Brain microvascular endothelial cell (primary cell): ENCODE measurements at regions not wholly inside any gene's neighbourhood (a gene's known extent, or its start where the extent isn't known, plus 50 kb on each side); places are given as distances from the start of the nearest gene placed in this dataset.

Experiments
- DNase-seq: peaks from one replicate; pipeline ENCODE4 v3.0.0-alpha.2; 2020
- H3K27ac ChIP-seq: fragments of 250-450 bp; sonication (Bioruptor Pico); 2 replicates; pipeline ENCODE4 v1.5.1; 2020; ENCODE audit warnings: mild to moderate bottlenecking, moderate library complexity
- H3K27me3 ChIP-seq: fragments of 250-450 bp; sonication (Bioruptor Pico); replicated peaks from 2 replicates; pipeline ENCODE4 v1.5.1; 2020; ENCODE audit warnings: mild to moderate bottlenecking
- H3K36me3 ChIP-seq: fragments of 250-450 bp; sonication (Bioruptor Pico); replicated peaks from 2 replicates; pipeline ENCODE4 v1.5.1; 2020; ENCODE audit warnings: mild to moderate bottlenecking
- H3K4me3 ChIP-seq: 2 replicates; pipeline ENCODE4 v1.5.1; 2011; ENCODE audit warnings: low read depth, mild to moderate bottlenecking, control low read depth, low read length, moderate library complexity
- in situ Hi-C: cut with HindIII; loops from 2 replicates; pipeline ENCODE4 v1.10.0; 2017; ENCODE audit warnings: low sequenced_read_pairs, low pct_ligation_motif_present
- TF ChIP-seq, protein P1 (sequence below): IDR thresholded peaks from 2 replicates; pipeline ENCODE4 v1.5.1; 2011; ENCODE audit warnings: low read depth, mild to moderate bottlenecking, moderate library complexity, low read length, control low read depth, inconsistent platforms; ENCODE audit errors: missing control alignments

- H3K36me3 ChIP-seq = no peaks in the 10 kb centered on the region
- H3K27ac ChIP-seq = no peak overlapping the region
- H3K4me3 ChIP-seq = no peak overlapping the region
- no peaks in the 10 kb centered on the region for H3K27me3 ChIP-seq
- TF ChIP-seq, protein P1, sequence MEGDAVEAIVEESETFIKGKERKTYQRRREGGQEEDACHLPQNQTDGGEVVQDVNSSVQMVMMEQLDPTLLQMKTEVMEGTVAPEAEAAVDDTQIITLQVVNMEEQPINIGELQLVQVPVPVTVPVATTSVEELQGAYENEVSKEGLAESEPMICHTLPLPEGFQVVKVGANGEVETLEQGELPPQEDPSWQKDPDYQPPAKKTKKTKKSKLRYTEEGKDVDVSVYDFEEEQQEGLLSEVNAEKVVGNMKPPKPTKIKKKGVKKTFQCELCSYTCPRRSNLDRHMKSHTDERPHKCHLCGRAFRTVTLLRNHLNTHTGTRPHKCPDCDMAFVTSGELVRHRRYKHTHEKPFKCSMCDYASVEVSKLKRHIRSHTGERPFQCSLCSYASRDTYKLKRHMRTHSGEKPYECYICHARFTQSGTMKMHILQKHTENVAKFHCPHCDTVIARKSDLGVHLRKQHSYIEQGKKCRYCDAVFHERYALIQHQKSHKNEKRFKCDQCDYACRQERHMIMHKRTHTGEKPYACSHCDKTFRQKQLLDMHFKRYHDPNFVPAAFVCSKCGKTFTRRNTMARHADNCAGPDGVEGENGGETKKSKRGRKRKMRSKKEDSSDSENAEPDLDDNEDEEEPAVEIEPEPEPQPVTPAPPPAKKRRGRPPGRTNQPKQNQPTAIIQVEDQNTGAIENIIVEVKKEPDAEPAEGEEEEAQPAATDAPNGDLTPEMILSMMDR = no peak
- in situ Hi-C loops = no loop called here
- no peak for DNase-seq
These were observed 75.0 kb upstream of the CCND1 start for GRCh38 chr11:69566001-69566400.

GRCh38 chr11:69567951-69568808, 72.8 kb upstream of the CCND1 start:
- H3K36me3 ChIP-seq = no peaks in the 10 kb centered on the region
- TF ChIP-seq, protein P1 = no peak
- in situ Hi-C loops = no loop called here
- DNase-seq = no peak
- H3K27ac ChIP-seq = no peak overlapping the region
- H3K27me3 ChIP-seq = no peaks in the 10 kb centered on the region
- no peak overlapping the region for H3K4me3 ChIP-seq

GRCh38 chr11:69568809-69569097, 72.2 kb upstream of the CCND1 start:
- no peak overlapping the region for H3K27ac ChIP-seq
- H3K36me3 ChIP-seq = no peaks in the 10 kb centered on the region
- no peak overlapping the region for H3K4me3 ChIP-seq
- no peak for DNase-seq
- TF ChIP-seq, protein P1 = no peak
- in situ Hi-C loops = no loop called here
- H3K27me3 ChIP-seq = no peaks in the 10 kb centered on the region

GRCh38 chr11:69569306-69570200, 71.4 kb upstream of the CCND1 start:
- no peaks in the 10 kb centered on the region for H3K36me3 ChIP-seq
- no peak overlapping the region for H3K27ac ChIP-seq
- no peak for DNase-seq
- in situ Hi-C loops = no loop called here
- TF ChIP-seq, protein P1 = no peak
- H3K27me3 ChIP-seq = no peaks in the 10 kb centered on the region
- H3K4me3 ChIP-seq = no peak overlapping the region

- Histone ChIP-seq H3K27me3 (no peaks in the 10 kb centered on the region), H3K36me3 (no peaks in the 10 kb centered on the region), H3K4me3 (no peak overlapping the region), H3K27ac (no peak overlapping the region)
- DNase-seq = no peak
- in situ Hi-C loops = no loop called here
- TF ChIP-seq, protein P1 = no peak
These were observed 68.6 kb upstream of the CCND1 start for GRCh38 chr11:69572233-69572860.
